Ovary (tissue), 7 donors: ENCODE measurements at regions not wholly inside any gene's neighbourhood (a gene's known extent, or its start where the extent isn't known, plus 50 kb on each side); places are given as distances from the start of the nearest gene placed in this dataset. TPM values are rescaled to one million over a fixed set of nuclear protein-coding genes. Genes with fewer than 3 reads are reported as not detected.

Experiments used
- DNase-seq, 5 donors: peaks; one replicate each; pipeline ENCODE4 v3.0.0-alpha.2; 2019 to 2020
- H3K27ac ChIP-seq, 2 donors: fragments of 200-600 bp; one replicate each; pipeline versions ENCODE4 v1.5.1 to v1.8.0; 2019 to 2022
- H3K27me3 ChIP-seq: fragments of 200-600 bp; one replicate; pipeline ENCODE4 v1.8.0; 2022
- H3K36me3 ChIP-seq: fragments of 200-600 bp; sonication (generic); one replicate; pipeline ENCODE4 v1.5.1; 2019
- H3K4me1 ChIP-seq: one replicate; pipeline ENCODE4 v1.8.1; 2013; ENCODE audit warnings: mild to moderate bottlenecking, moderate library complexity; ENCODE audit not compliant: insufficient read depth
- H3K4me3 ChIP-seq: fragments of 200-600 bp; sonication (generic); one replicate; pipeline ENCODE4 v1.5.1; 2017
- H3K9me3 ChIP-seq, 2 donors: fragments of 200-600 bp in 1 of 2; sonication (generic) in 1 of 2; one replicate each; pipeline versions ENCODE4 v1.5.1 to v1.8.1; 2013 to 2019; ENCODE audit warnings: mild to moderate bottlenecking in 1 of 2, moderate library complexity in 1 of 2
- CTCF ChIP-seq, 3 donors: fragments of 450-650 bp in 2 of 3; fragments of 200-600 bp in 1 of 3; IDR thresholded peaks; one replicate each; pipeline versions ENCODE4 v1.5.1 to v1.8.0; 2016 to 2022; ENCODE audit warnings: antibody characterized with exemption in 3 of 3, mild to moderate bottlenecking in 1 of 3
- EP300 ChIP-seq: sonication (generic); formaldehyde crosslinking; IDR thresholded peaks from one replicate; pipeline ENCODE4 v1.6.1; 2017; ENCODE audit warnings: antibody characterized with exemption
- POLR2A ChIP-seq: fragments of 450-650 bp; IDR thresholded peaks from one replicate; pipeline ENCODE4 v1.6.1; 2017; ENCODE audit warnings: antibody characterized with exemption, mild to moderate bottlenecking, moderate library complexity
- WGBS, 3 donors: extraction: QIAGEN DNeasy Blood & Tissue Kit in 1 of 3; methylation state at CpG; one replicate each; pipeline versions ENCODE4 v1.1.5 to v1.1.7; 2013 to 2017; 5-methylcytosine and 5-hydroxymethylcytosine counted together
- intact Hi-C, 4 donors: fragments of 100-400 bp; cut with DNase I; formaldehyde crosslinking; loops; one replicate each; pipeline versions ENCODE4 v1.11.0 to v1.15.1; 2022 to 2023
- microRNA-seq, 3 donors: library from miRNA; unstranded; fragments of <30 nt; microRNA quantifications; one replicate each; pipeline versions ENCODE4 to v1.2.0, GENCODE V29; 2019 to 2020
- small RNA-seq: library from RNA; depleted of rRNA; stranded (forward); fragments of <200 nt; gene quantifications from one replicate; pipeline ENCODE3, GENCODE V24; 2016
- donor health status: DM: no; HTN: no; CAD: no; lungs with moderate emphysema.
- donor health status: DM: no; HTN: no; CAD: no.
- donor health status: Bipolar disorder and iron deficiency.
- donor health status: DM: no; HTN: no; CAD: no.
- donor health status: DM: yes; HTN: yes; CAD: no.

GRCh38 chr5:7329141-7329540 lies 66.8 kb upstream of the ADCY2 start:
- WGBS, 3 donors: 35 to 48% (median 45%) methylated on average over 4 of the region's 4 CpGs
- no peaks in the 10 kb centered on the region for H3K4me1 ChIP-seq
- no peaks in the 10 kb centered on the region for H3K27me3 ChIP-seq
- TF ChIP-seq POLR2A (no peak), CTCF (IDR thresholded peaks at IDR 0.05) (no peak), EP300 (no peak)
- intact Hi-C loops: no loop called here
- no peak overlapping the region for H3K27ac ChIP-seq
- DNase-seq: no peak
- H3K9me3 ChIP-seq: no peaks in the 10 kb centered on the region
- no peak overlapping the region for H3K4me3 ChIP-seq
- H3K36me3 ChIP-seq: no peaks in the 10 kb centered on the region

GRCh38 chr5:7329712-7330111 lies 66.2 kb upstream of the ADCY2 start:
- Histone ChIP-seq H3K4me1 (no peaks in the 10 kb centered on the region), H3K36me3 (no peaks in the 10 kb centered on the region), H3K27me3 (no peaks in the 10 kb centered on the region), H3K4me3 (no peak overlapping the region), H3K27ac (no peak overlapping the region), H3K9me3 (no peaks in the 10 kb centered on the region)
- DNase-seq: no peak
- TF ChIP-seq POLR2A (no peak), EP300 (no peak), CTCF (IDR thresholded peaks at IDR 0.05) (no peak)
- intact Hi-C loops: no loop called here
- 61 to 74% (median 73%) methylated on average over 3 of the region's 3 CpGs for WGBS, 3 donors

DNA sequence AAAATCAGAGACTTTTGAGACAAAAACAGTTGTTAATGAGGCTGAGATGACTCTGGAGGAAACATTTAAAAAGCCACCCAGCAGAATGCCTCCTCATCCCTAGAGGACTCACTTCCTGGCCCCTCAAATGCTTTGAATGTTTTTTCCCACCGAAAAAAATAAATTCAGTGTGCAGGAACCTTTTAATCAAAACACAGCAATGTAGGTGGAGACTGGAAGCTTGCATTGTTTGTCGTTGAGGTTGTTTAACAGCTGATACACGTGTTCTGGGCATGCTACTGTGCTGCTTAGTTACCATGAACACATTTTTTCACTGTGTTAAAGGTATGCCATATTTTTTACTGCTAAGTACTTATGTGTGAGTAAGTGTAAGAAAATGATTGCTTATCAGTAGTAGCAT lies 65.7 kb upstream of the ADCY2 start:
- TF ChIP-seq EP300: no peak
- TF ChIP-seq CTCF (IDR thresholded peaks at IDR 0.05): no peak
- no peak for TF ChIP-seq POLR2A
- DNase-seq: no peak
- 14 to 24% (median 20%) methylated on average over 3 of the region's 3 CpGs for WGBS, 3 donors
- no peak overlapping the region for H3K27ac ChIP-seq
- H3K27me3 ChIP-seq: no peaks in the 10 kb centered on the region
- no peak overlapping the region for H3K4me3 ChIP-seq
- intact Hi-C loops: no loop called here
- H3K4me1 ChIP-seq: no peaks in the 10 kb centered on the region
- no peaks in the 10 kb centered on the region for H3K9me3 ChIP-seq
- H3K36me3 ChIP-seq: no peaks in the 10 kb centered on the region

GRCh38 chr5:7331131-7331530 lies 64.8 kb upstream of the ADCY2 start:
- H3K4me3 ChIP-seq: no peak overlapping the region
- no peaks in the 10 kb centered on the region for H3K9me3 ChIP-seq
- WGBS, 3 donors: 47 to 56% (median 53%) methylated on average over 7 of the region's 7 CpGs
- no peak for DNase-seq
- no peaks in the 10 kb centered on the region for H3K27me3 ChIP-seq
- no peak overlapping the region for H3K27ac ChIP-seq
- no peaks in the 10 kb centered on the region for H3K36me3 ChIP-seq
- TF ChIP-seq POLR2A (no peak), CTCF (IDR thresholded peaks at IDR 0.05) (no peak), EP300 (no peak)
- intact Hi-C loops: no loop called here
- H3K4me1 ChIP-seq: no peaks in the 10 kb centered on the region

Small RNA genes lying in the stretch of these regions (microRNA-seq; reads per million reads assigned to microRNA genes)
- 0 reads per million in 3 donors for gene MIR4278

Small RNA genes lying in the stretch of these regions (small RNA-seq; reads per million reads assigned to genes)
- gene RF00017 (not detected), gene RNA5SP176 (not detected)
